K562 (cell line): ENCODE measurements at regions not wholly inside any gene's neighbourhood (a gene's known extent, or its start where the extent isn't known, plus 50 kb on each side); places are given as distances from the start of the nearest gene placed in this dataset.

Experiments
- SRF ChIP-seq, 2 experiments: fragments of 250-450, 450-650 bp in 1 of 2; sonication (Bioruptor Pico) in 1 of 2; sonication (generic) in 1 of 2; formaldehyde crosslinking; IDR thresholded peaks; 2 replicates each; pipeline versions ENCODE4 v1.5.0 to v1.5.1; 2020 to 2022; ENCODE audit warnings: mild to moderate bottlenecking in 1 of 2, missing genetic modification reagents in 1 of 2
- SRSF7 ChIP-seq: fragments of 200-400 bp; formaldehyde crosslinking; optimal IDR thresholded peaks from 2 replicates; pipeline ENCODE3; 2017; ENCODE audit warnings: mild to moderate bottlenecking, low read depth, low read length
- XRCC3 ChIP-seq: fragments of 450-650 bp; IDR thresholded peaks from 2 replicates; pipeline ENCODE4 v1.6.1; 2017; ENCODE audit warnings: mild to moderate bottlenecking, moderate library complexity
- ZC3H4 ChIP-seq: sonication (generic); formaldehyde crosslinking; IDR thresholded peaks from 2 replicates; pipeline ENCODE4 v1.9.0; 2021; ENCODE audit warnings: missing genetic modification reagents, borderline replicate concordance
- ZNF124 ChIP-seq: sonication (generic); formaldehyde crosslinking; IDR thresholded peaks from 2 replicates; pipeline ENCODE4 v1.8.1; 2022; ENCODE audit warnings: missing genetic modification reagents
- ZNF232 ChIP-seq: sonication (generic); formaldehyde crosslinking; IDR thresholded peaks from 2 replicates; pipeline ENCODE4 v1.8.0; 2022; ENCODE audit warnings: mild to moderate bottlenecking, missing genetic modification reagents
- ZNF384 ChIP-seq: IDR thresholded peaks from 2 replicates; pipeline ENCODE4 v1.6.1; 2012; ENCODE audit warnings: low read depth, low read length, improper control_type of control experiment
- ZNF408 ChIP-seq: fragments of 250-450 bp; sonication (Bioruptor Pico); IDR thresholded peaks from 2 replicates; pipeline ENCODE4 v1.4.0; 2020; ENCODE audit warnings: low read depth, mild to moderate bottlenecking, moderate library complexity
- TF ChIP-seq, protein P1 (sequence below), 2 experiments: fragments of 450-650 bp; conservative IDR thresholded peaks; 2 replicates each; pipeline ENCODE4 v1.6.1; 2017; ENCODE audit warnings: mild to moderate bottlenecking in 2 of 2, moderate library complexity in 2 of 2
- TF ChIP-seq, protein P2 (sequence below): fragments of 250-450 bp; sonication (Bioruptor Pico); IDR thresholded peaks from 2 replicates; pipeline ENCODE4 v1.4.0; 2020; ENCODE audit warnings: mild to moderate bottlenecking
- TF ChIP-seq, protein P3 (sequence below): IDR thresholded peaks from 3 replicates; pipeline ENCODE4 v1.6.1; 2011; ENCODE audit warnings: borderline replicate concordance, mild to moderate bottlenecking, moderate library complexity; ENCODE audit not compliant: insufficient read length; ENCODE audit errors: extremely low read depth

DNA sequence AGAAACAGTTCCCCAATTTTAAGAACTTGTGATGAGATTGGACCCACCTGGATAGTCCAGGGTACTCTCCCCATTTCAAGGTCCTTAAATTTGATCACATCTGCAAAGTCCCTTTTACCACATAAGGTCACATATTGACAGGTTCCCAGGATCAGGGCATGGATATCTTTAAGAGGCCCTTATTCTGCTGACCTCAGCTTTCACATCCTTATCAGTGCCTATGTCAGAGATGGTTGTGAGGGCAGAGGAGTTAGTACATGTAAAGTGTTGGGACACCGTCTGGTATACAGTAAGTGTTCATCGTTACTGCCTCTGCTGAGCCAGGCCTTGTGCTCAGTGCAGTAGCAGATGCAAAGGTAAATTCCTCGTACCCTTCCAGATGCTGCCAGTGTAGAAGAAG lies 375.4 kb upstream of the ASIC2 start (continued):
- TF ChIP-seq ZNF384 (no peak), SRF (CRISPR knock-in tag; IDR thresholded peaks at IDR 0.05) (no peak), XRCC3 (no peak), ZC3H4 (CRISPR knock-in tag) (no peak), ZNF124 (CRISPR knock-in tag) (no peak), SRSF7 (no peak), ZNF408 (CRISPR knock-in tag) (no peak), ZNF232 (CRISPR knock-in tag) (no peak)
- TF ChIP-seq, protein P1, sequence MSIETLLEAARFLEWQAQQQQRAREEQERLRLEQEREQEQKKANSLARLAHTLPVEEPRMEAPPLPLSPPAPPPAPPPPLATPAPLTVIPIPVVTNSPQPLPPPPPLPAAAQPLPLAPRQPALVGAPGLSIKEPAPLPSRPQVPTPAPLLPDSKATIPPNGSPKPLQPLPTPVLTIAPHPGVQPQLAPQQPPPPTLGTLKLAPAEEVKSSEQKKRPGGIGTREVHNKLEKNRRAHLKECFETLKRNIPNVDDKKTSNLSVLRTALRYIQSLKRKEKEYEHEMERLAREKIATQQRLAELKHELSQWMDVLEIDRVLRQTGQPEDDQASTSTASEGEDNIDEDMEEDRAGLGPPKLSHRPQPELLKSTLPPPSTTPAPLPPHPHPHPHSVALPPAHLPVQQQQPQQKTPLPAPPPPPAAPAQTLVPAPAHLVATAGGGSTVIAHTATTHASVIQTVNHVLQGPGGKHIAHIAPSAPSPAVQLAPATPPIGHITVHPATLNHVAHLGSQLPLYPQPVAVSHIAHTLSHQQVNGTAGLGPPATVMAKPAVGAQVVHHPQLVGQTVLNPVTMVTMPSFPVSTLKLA (conservative IDR thresholded peaks at IDR 0.05): no peak
- TF ChIP-seq, protein P2, sequence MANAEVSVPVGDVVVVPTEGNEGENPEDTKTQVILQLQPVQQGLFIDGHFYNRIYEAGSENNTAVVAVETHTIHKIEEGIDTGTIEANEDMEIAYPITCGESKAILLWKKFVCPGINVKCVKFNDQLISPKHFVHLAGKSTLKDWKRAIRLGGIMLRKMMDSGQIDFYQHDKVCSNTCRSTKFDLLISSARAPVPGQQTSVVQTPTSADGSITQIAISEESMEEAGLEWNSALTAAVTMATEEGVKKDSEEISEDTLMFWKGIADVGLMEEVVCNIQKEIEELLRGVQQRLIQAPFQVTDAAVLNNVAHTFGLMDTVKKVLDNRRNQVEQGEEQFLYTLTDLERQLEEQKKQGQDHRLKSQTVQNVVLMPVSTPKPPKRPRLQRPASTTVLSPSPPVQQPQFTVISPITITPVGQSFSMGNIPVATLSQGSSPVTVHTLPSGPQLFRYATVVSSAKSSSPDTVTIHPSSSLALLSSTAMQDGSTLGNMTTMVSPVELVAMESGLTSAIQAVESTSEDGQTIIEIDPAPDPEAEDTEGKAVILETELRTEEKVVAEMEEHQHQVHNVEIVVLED (CRISPR knock-in tag): no peak
- TF ChIP-seq, protein P3, sequence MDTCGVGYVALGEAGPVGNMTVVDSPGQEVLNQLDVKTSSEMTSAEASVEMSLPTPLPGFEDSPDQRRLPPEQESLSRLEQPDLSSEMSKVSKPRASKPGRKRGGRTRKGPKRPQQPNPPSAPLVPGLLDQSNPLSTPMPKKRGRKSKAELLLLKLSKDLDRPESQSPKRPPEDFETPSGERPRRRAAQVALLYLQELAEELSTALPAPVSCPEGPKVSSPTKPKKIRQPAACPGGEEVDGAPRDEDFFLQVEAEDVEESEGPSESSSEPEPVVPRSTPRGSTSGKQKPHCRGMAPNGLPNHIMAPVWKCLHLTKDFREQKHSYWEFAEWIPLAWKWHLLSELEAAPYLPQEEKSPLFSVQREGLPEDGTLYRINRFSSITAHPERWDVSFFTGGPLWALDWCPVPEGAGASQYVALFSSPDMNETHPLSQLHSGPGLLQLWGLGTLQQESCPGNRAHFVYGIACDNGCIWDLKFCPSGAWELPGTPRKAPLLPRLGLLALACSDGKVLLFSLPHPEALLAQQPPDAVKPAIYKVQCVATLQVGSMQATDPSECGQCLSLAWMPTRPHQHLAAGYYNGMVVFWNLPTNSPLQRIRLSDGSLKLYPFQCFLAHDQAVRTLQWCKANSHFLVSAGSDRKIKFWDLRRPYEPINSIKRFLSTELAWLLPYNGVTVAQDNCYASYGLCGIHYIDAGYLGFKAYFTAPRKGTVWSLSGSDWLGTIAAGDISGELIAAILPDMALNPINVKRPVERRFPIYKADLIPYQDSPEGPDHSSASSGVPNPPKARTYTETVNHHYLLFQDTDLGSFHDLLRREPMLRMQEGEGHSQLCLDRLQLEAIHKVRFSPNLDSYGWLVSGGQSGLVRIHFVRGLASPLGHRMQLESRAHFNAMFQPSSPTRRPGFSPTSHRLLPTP: no peak
